ENCODE measurements at regions not wholly inside any gene's neighbourhood (a gene's known extent, or its start where the extent isn't known, plus 50 kb on each side); places are given as distances from the start of the nearest gene placed in this dataset.

DNA sequence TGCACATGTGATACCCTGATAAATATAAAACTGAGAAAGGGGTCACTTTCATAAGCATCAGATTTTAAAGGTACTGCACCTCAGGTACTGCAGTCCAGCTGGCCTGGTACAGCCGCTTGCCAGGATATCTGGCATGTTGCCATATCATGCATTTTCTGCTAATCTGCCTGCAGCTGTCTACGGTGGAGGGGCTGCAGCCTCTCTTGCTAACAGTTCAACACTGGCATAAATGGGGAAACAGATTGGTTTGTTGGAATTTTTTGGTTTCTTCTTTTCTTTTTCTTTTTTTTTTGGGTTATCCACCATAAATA is 71.5 kb downstream of the MIS18A start:
- no TSS peak for BruUV-seq (replicated peaks)
- Histone ChIP-seq H3K27me3 (replicated peaks; ENCODE audit: insufficient read depth, low read depth, low read length, poor library complexity) (no peaks in the 10 kb centered on the region), H3K36me3 (ENCODE audit: insufficient read depth, low read length, poor library complexity, severe bottlenecking) (no peaks in the 10 kb centered on the region), H3K9me3 (ENCODE audit: low read depth, low read length, poor library complexity, severe bottlenecking) (no peaks in the 10 kb centered on the region), H3K4me1 (ENCODE audit: insufficient read depth, low read length, poor library complexity, severe bottlenecking) (no peaks in the 10 kb centered on the region), H3K27ac (ENCODE audit: low read depth, low read length, poor library complexity, severe bottlenecking) (no peak overlapping the region), H3K4me3 (ENCODE audit: low read depth, low read length, poor library complexity, severe bottlenecking) (no peak overlapping the region)
- intact Hi-C loops (cut with micrococcal nuclease; ENCODE audit: unreplicated experiment) = no loop called here
- TF ChIP-seq, protein P1, sequence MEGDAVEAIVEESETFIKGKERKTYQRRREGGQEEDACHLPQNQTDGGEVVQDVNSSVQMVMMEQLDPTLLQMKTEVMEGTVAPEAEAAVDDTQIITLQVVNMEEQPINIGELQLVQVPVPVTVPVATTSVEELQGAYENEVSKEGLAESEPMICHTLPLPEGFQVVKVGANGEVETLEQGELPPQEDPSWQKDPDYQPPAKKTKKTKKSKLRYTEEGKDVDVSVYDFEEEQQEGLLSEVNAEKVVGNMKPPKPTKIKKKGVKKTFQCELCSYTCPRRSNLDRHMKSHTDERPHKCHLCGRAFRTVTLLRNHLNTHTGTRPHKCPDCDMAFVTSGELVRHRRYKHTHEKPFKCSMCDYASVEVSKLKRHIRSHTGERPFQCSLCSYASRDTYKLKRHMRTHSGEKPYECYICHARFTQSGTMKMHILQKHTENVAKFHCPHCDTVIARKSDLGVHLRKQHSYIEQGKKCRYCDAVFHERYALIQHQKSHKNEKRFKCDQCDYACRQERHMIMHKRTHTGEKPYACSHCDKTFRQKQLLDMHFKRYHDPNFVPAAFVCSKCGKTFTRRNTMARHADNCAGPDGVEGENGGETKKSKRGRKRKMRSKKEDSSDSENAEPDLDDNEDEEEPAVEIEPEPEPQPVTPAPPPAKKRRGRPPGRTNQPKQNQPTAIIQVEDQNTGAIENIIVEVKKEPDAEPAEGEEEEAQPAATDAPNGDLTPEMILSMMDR (conservative IDR thresholded peaks at IDR 0.05; ENCODE audit: low read depth, low read length) = no peak
- no peak for TF ChIP-seq EZH2 (IDR thresholded peaks at IDR 0.05; ENCODE audit: borderline replicate concordance, low read depth, low read length, poor library complexity, severe bottlenecking)
- ChIA-PET POLR2A (ENCODE audit: low non-redundant PET) (no interaction called here), CTCF (no interaction called here)
- peak; percentile 7 for DNase-seq (ENCODE audit: low spot score)

DNA sequence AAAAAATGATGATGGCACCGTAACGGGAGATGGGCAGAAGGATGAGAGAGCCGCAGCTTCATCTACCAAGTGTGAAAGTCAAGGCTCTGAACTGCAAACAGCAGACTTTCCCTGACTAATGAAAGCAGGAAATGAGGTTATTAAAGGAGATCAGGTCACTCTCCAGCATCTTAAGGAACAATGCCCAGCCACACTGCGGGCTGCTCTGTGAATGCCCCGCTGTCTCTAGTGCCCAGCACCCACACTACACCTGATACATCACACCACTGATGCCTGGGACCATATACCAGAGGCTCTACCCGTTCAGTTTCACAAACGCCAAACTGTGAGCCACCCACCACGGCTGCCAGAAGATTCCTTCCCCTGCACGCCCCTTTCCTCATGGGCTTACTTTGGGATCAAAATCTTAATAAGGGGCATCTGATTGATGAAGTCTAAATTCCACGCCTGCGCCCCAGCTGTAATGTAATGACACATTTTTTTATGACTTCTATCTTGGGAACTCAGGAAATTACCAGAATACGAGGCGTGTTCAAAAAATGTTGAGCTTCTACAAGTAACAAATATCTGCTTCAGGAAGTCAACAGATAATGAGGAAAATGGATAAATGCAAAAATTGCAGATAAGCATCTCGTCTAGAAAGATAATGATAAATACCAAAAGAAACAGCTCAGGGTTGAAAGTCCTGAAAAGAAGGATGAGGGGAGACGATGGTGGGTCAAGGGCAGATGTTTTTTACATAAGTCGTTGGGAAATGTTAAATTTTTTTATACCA is 72.0 kb downstream of the MIS18A start:
- no peak overlapping the region for H3K27ac ChIP-seq (ENCODE audit: low read depth, low read length, poor library complexity, severe bottlenecking)
- H3K9me3 ChIP-seq (ENCODE audit: low read depth, low read length, poor library complexity, severe bottlenecking) = no peaks in the 10 kb centered on the region
- ChIA-PET POLR2A (ENCODE audit: low non-redundant PET) (no interaction called here), CTCF (no interaction called here)
- intact Hi-C loops (cut with micrococcal nuclease; ENCODE audit: unreplicated experiment) = no loop called here
- TF ChIP-seq EZH2 (IDR thresholded peaks at IDR 0.05; ENCODE audit: borderline replicate concordance, low read depth, low read length, poor library complexity, severe bottlenecking) = no peak
- TF ChIP-seq, protein P1 (conservative IDR thresholded peaks at IDR 0.05; ENCODE audit: low read depth, low read length) = no peak
- BruUV-seq (replicated peaks) = no TSS peak
- H3K4me1 ChIP-seq (ENCODE audit: insufficient read depth, low read length, poor library complexity, severe bottlenecking) = no peaks in the 10 kb centered on the region
- H3K27me3 ChIP-seq (replicated peaks; ENCODE audit: insufficient read depth, low read depth, low read length, poor library complexity) = no peaks in the 10 kb centered on the region
- H3K36me3 ChIP-seq (ENCODE audit: insufficient read depth, low read length, poor library complexity, severe bottlenecking) = no peaks in the 10 kb centered on the region
- H3K4me3 ChIP-seq (ENCODE audit: low read depth, low read length, poor library complexity, severe bottlenecking) = no peak overlapping the region
- peak; percentile 5 for DNase-seq (ENCODE audit: low spot score)

DNA sequence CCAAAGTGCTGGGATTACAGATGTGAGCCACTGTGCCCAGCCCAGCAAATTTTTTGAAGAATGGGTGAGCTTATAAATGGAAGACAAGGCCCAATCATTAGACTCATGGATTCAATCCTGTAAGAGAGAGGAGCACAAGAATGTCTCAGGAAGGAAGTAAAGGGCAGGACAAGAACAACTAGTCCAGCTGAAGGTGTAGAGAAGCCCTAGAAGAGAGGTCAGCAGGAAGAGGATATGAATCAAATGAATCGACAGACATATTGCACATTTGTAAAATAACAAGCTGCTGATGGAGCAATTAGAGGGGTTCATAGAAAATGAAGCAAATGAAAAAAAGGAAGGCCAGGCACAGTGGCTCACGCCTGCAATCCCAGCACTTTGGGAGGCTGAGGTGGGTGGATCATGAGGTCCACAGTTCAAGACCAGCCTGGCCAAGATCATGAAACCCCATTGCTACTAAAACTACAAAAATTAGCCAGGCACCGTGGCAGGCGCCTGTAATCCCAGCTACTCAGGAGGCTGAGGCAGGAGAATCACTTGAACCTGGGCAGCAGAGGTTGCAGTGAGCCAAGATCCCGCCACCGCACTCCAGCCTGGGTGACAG is 74.9 kb downstream of the MIS18A start:
- intact Hi-C loops (cut with micrococcal nuclease; ENCODE audit: unreplicated experiment) = no loop called here
- no peaks in the 10 kb centered on the region for H3K27me3 ChIP-seq (replicated peaks; ENCODE audit: insufficient read depth, low read depth, low read length, poor library complexity)
- H3K9me3 ChIP-seq (ENCODE audit: low read depth, low read length, poor library complexity, severe bottlenecking) = no peaks in the 10 kb centered on the region
- CTCF ChIA-PET = interaction anchor here (0.6 kb wide), 1 partner anchor 51 kb away, joined by 3 read pairs; no protein-coding TSS in a partner anchor
- H3K4me3 ChIP-seq (ENCODE audit: low read depth, low read length, poor library complexity, severe bottlenecking) = no peak overlapping the region
- H3K4me1 ChIP-seq (ENCODE audit: insufficient read depth, low read length, poor library complexity, severe bottlenecking) = no peaks in the 10 kb centered on the region
- no peak overlapping the region for H3K27ac ChIP-seq (ENCODE audit: low read depth, low read length, poor library complexity, severe bottlenecking)
- POLR2A ChIA-PET (ENCODE audit: low non-redundant PET) = no interaction called here
- no peaks in the 10 kb centered on the region for H3K36me3 ChIP-seq (ENCODE audit: insufficient read depth, low read length, poor library complexity, severe bottlenecking)
- no TSS peak for BruUV-seq (replicated peaks)
- TF ChIP-seq, protein P1 (conservative IDR thresholded peaks at IDR 0.05; ENCODE audit: low read depth, low read length) = no peak
- TF ChIP-seq EZH2 (IDR thresholded peaks at IDR 0.05; ENCODE audit: borderline replicate concordance, low read depth, low read length, poor library complexity, severe bottlenecking) = no peak
- no peak for DNase-seq (ENCODE audit: low spot score)

Data from A673 (cell line).